GM21447 (cell line): ENCODE measurements at regions not wholly inside any gene's neighbourhood (a gene's known extent, or its start where the extent isn't known, plus 50 kb on each side); places are given as distances from the start of the nearest gene placed in this dataset.
"Not testable (repeated sequence)": the region's sequence is repeated elsewhere in the genome, so short reads cannot be mapped to it uniquely, and the experiment has no call there.

Experiments
- ATAC-seq: cut with Tn5 transposase; IDR thresholded peaks from one replicate; pipeline ENCODE4 v1.9.1; 2021; ENCODE audit not compliant: unreplicated experiment

- no peak for ATAC-seq
Observed at GRCh38 chr20:6355754-6356451, 233.1 kb upstream of the FERMT1 start.

GRCh38 chr20:6348908-6349307, 226.1 kb upstream of the FERMT1 start:
- no peak for ATAC-seq

GRCh38 chr20:6347916-6348315, 225.1 kb upstream of the FERMT1 start:
- no peak for ATAC-seq

GRCh38 chr20:6341491-6341890, 218.7 kb upstream of the FERMT1 start:
- no peak for ATAC-seq

- no peak for ATAC-seq
Observed at GRCh38 chr20:6339176-6339575, 216.3 kb upstream of the FERMT1 start.

- ATAC-seq: no peak
Observed at GRCh38 chr20:6333110-6333509, 210.3 kb upstream of the FERMT1 start.

GRCh38 chr20:6321235-6321634, 198.4 kb upstream of the FERMT1 start:
- not testable (repeated sequence) for ATAC-seq

- ATAC-seq: no peak
Observed at GRCh38 chr20:6311841-6312655, 189.2 kb upstream of the FERMT1 start.

- ATAC-seq: no peak
Observed at GRCh38 chr20:6311097-6311496, 188.3 kb upstream of the FERMT1 start.

GRCh38 chr20:6305536-6305935, 182.7 kb upstream of the FERMT1 start:
- no peak for ATAC-seq

GRCh38 chr20:6302041-6302440, 179.2 kb upstream of the FERMT1 start:
- no peak for ATAC-seq

- no peak for ATAC-seq
Observed at GRCh38 chr20:6299456-6299855, 176.6 kb upstream of the FERMT1 start.

GRCh38 chr20:6298049-6298448, 175.2 kb upstream of the FERMT1 start:
- no peak for ATAC-seq

- no peak for ATAC-seq
Observed at GRCh38 chr20:6295867-6296256, 173.0 kb upstream of the FERMT1 start.

GRCh38 chr20:6295127-6295866, 172.5 kb upstream of the FERMT1 start:
- ATAC-seq: no peak

GRCh38 chr20:6287471-6287870, 164.6 kb upstream of the FERMT1 start:
- no peak for ATAC-seq

GRCh38 chr20:6282642-6283041, 159.8 kb upstream of the FERMT1 start:
- no peak for ATAC-seq

- no peak for ATAC-seq
Observed at GRCh38 chr20:6277661-6278240, 154.9 kb upstream of the FERMT1 start.

- ATAC-seq: not testable (repeated sequence)
Observed at GRCh38 chr20:6270404-6270803, 147.6 kb upstream of the FERMT1 start.

GRCh38 chr20:6269168-6269873, 146.5 kb upstream of the FERMT1 start:
- ATAC-seq: no peak
